ENCODE measurements at regions not wholly inside any gene's neighbourhood (a gene's known extent, or its start where the extent isn't known, plus 50 kb on each side); places are given as distances from the start of the nearest gene placed in this dataset.

GRCh38 chr9:90981726-90982125, 180.1 kb downstream of the SYK start:
- TF ChIP-seq, protein P1, sequence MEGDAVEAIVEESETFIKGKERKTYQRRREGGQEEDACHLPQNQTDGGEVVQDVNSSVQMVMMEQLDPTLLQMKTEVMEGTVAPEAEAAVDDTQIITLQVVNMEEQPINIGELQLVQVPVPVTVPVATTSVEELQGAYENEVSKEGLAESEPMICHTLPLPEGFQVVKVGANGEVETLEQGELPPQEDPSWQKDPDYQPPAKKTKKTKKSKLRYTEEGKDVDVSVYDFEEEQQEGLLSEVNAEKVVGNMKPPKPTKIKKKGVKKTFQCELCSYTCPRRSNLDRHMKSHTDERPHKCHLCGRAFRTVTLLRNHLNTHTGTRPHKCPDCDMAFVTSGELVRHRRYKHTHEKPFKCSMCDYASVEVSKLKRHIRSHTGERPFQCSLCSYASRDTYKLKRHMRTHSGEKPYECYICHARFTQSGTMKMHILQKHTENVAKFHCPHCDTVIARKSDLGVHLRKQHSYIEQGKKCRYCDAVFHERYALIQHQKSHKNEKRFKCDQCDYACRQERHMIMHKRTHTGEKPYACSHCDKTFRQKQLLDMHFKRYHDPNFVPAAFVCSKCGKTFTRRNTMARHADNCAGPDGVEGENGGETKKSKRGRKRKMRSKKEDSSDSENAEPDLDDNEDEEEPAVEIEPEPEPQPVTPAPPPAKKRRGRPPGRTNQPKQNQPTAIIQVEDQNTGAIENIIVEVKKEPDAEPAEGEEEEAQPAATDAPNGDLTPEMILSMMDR (conservative IDR thresholded peaks at IDR 0.05; ENCODE audit: low read depth, low read length) = no peak
- no peak for TF ChIP-seq EZH2 (IDR thresholded peaks at IDR 0.05; ENCODE audit: borderline replicate concordance, low read depth, low read length, poor library complexity, severe bottlenecking)
